K562 (cell line): ENCODE measurements at regions not wholly inside any gene's neighbourhood (a gene's known extent, or its start where the extent isn't known, plus 50 kb on each side); places are given as distances from the start of the nearest gene placed in this dataset.

Source experiments
- ATAC-seq: fragments of 200-7000 bp; cut with Tn5 transposase; 3 replicates; pipeline ENCODE4 v1.9.1; 2020; ENCODE audit warnings: moderate library complexity
- BruUV-seq: library from RNA; stranded (reverse); fragments of 400-500 nt; replicated peaks from 2 replicates; lab custom pipeline; 2021; lab: Mats Ljungman, UMichigan
- CTCF ChIA-PET: fragments of 300-600 bp; formaldehyde crosslinking; extraction: SDS; loops from one replicate; lab custom pipeline; 2021; ENCODE audit warnings: low intra/inter-chr PET ratio; lab: Yijun Ruan, JAX
- POLR2A ChIA-PET: fragments of 300-600, 350-650 bp; sonication (Branson Sonifier 250); formaldehyde crosslinking; extraction: SDS; loops from one replicate; lab custom pipeline; 2021; ENCODE audit warnings: antibody characterized with exemption, inconsistent platforms; lab: Yijun Ruan, JAX
- DNase-seq, 4 experiments: peaks; one replicate each; pipeline versions ENCODE4 v3.0.0 to v3.0.0-alpha.2; 2011 to 2018; ENCODE audit warnings: low spot score in 3 of 4, mixed read lengths in 3 of 4; ENCODE audit errors: extremely low read depth in 1 of 4
- FAIRE-seq: peaks from 2 replicates; lab custom pipeline; 2011; peaks lifted over from hg19 to GRCh38; lab: Jason Lieb, UNC
- H2AFZ ChIP-seq: 2 replicates; pipeline ENCODE4 v1.6.0; 2011; ENCODE audit warnings: low read depth, low read length, control low read depth, inconsistent platforms
- H3K27ac ChIP-seq: fragments of 200-600 bp; 3 replicates; pipeline ENCODE4 v1.8.0; 2011; ENCODE audit warnings: low read depth, mild to moderate bottlenecking, control low read depth, inconsistent platforms, low read length, moderate library complexity, mixed read lengths; ENCODE audit errors: extremely low read depth
- H3K27me3 ChIP-seq, 2 experiments: fragments of 300-600 bp in 1 of 2; 2 replicates in 1 of 2; 3 replicates in 1 of 2; pipeline versions ENCODE4 v1.6.0 to v1.8.0; 2011; ENCODE audit warnings: inconsistent platforms in 2 of 2, low read length in 2 of 2, mild to moderate bottlenecking in 1 of 2, mixed read lengths in 1 of 2, moderate library complexity in 1 of 2; ENCODE audit not compliant: control insufficient read depth in 2 of 2, insufficient read depth in 2 of 2
- H3K36me3 ChIP-seq: fragments of 300-600 bp; 3 replicates; pipeline ENCODE4 v1.8.0; 2011; ENCODE audit warnings: mild to moderate bottlenecking, low read length, inconsistent platforms; ENCODE audit not compliant: control insufficient read depth, insufficient read depth
- H3K4me1 ChIP-seq, 2 experiments: fragments of 200-600 bp in 1 of 2; replicated peaks in 1 of 2; 2 replicates in 1 of 2; 3 replicates in 1 of 2; pipeline versions ENCODE4 v1.5.1 to v1.8.0; 2011; ENCODE audit warnings: inconsistent platforms in 2 of 2, low read length in 2 of 2, mild to moderate bottlenecking in 1 of 2, mixed read lengths in 1 of 2, moderate library complexity in 1 of 2; ENCODE audit not compliant: control insufficient read depth in 2 of 2, insufficient read depth in 2 of 2
- H3K4me2 ChIP-seq: 2 replicates; pipeline ENCODE4 v1.6.1; 2011; ENCODE audit warnings: low read length, control low read depth, inconsistent platforms, mixed read lengths; ENCODE audit not compliant: insufficient read depth
- H3K4me3 ChIP-seq: fragments of 200-600 bp; sonication (generic), shearing (Covaris generic); 2 replicates; pipeline ENCODE4 v1.5.1; 2016; ENCODE audit warnings: control low read depth, inconsistent platforms
- H3K79me2 ChIP-seq: fragments of 200-600 bp; 3 replicates; pipeline ENCODE4 v1.8.0; 2011; ENCODE audit warnings: low read length, inconsistent platforms; ENCODE audit not compliant: control insufficient read depth, insufficient read depth
- H3K9ac ChIP-seq, 2 experiments: 2 replicates each; pipeline versions ENCODE4 v1.6.0 to v1.6.1; 2011; ENCODE audit warnings: low read depth in 2 of 2, low read length in 2 of 2, control low read depth in 1 of 2, inconsistent platforms in 1 of 2, mild to moderate bottlenecking in 1 of 2, mixed read lengths in 1 of 2; ENCODE audit not compliant: insufficient read depth in 1 of 2
- H3K9me1 ChIP-seq: one replicate; pipeline ENCODE4 v1.6.0; 2011; ENCODE audit warnings: inconsistent platforms, mild to moderate bottlenecking, low read length, moderate library complexity; ENCODE audit not compliant: control insufficient read depth, insufficient read depth
- H3K9me3 ChIP-seq: replicated peaks from 2 replicates; pipeline ENCODE4 v1.5.1; 2011; ENCODE audit warnings: low read depth, low read length, inconsistent platforms; ENCODE audit not compliant: control insufficient read depth, insufficient read depth
- H4K20me1 ChIP-seq: replicated peaks from 2 replicates; pipeline ENCODE4 v1.6.1; 2011; ENCODE audit warnings: low read length, inconsistent platforms, mixed read lengths; ENCODE audit not compliant: control insufficient read depth, insufficient read depth
- ARID1B ChIP-seq: fragments of 450-650 bp; IDR thresholded peaks from 2 replicates; pipeline ENCODE4 v1.6.1; 2016; ENCODE audit warnings: antibody characterized with exemption, mild to moderate bottlenecking, inconsistent platforms
- ATF7 ChIP-seq: fragments of 450-650 bp; IDR thresholded peaks from 2 replicates; pipeline ENCODE4 v1.7.1; 2014; ENCODE audit warnings: mild to moderate bottlenecking, moderate library complexity
- CREM ChIP-seq: IDR thresholded peaks from 2 replicates; pipeline ENCODE4 v1.6.1; 2014; ENCODE audit warnings: antibody characterized with exemption, low read depth
- EGR1 ChIP-seq: fragments of 450-650 bp; conservative IDR thresholded peaks from 2 replicates; pipeline ENCODE4 v1.6.1; 2017; ENCODE audit warnings: mild to moderate bottlenecking
- JUN ChIP-seq, 2 experiments: sonication (generic) in 1 of 2; formaldehyde crosslinking in 1 of 2; IDR thresholded peaks; 2 replicates each; pipeline versions ENCODE4 v1.6.1 to v1.8.0; 2012 to 2022; ENCODE audit warnings: borderline replicate concordance in 2 of 2, mild to moderate bottlenecking in 2 of 2, improper control_type of control experiment in 1 of 2, low read depth in 1 of 2, low read length in 1 of 2, missing genetic modification reagents in 1 of 2
- JUND ChIP-seq, 2 experiments: IDR thresholded peaks; 2 replicates in 1 of 2; 3 replicates in 1 of 2; pipeline ENCODE4 v1.6.1; 2011; ENCODE audit warnings: borderline replicate concordance in 2 of 2, low read depth in 2 of 2, low read length in 2 of 2, improper control_type of control experiment in 1 of 2, missing biosample characterization in 1 of 2, missing genetic modification characterization in 1 of 2, missing genetic modification reagents in 1 of 2
- WGBS: fragments of 100-300 bp; shearing (Covaris generic); methylation state at CpG from one replicate; pipeline ENCODE4 v1.1.6; 2016; ENCODE audit warnings: low coverage, mixed read lengths; ENCODE audit not compliant: insufficient coverage; ENCODE audit errors: missing lambda C conversion rate; 5-methylcytosine and 5-hydroxymethylcytosine counted together
- in situ Hi-C: fragments of 300-500 bp; cut with MboI; formaldehyde crosslinking; loops from 4 replicates; pipeline ENCODE4 v1.15.0; 2018; ENCODE audit warnings: inconsistent platforms, mixed read lengths
- intact Hi-C: fragments of 100-400 bp; cut with micrococcal nuclease; formaldehyde crosslinking; loops from 2 replicates; pipeline ENCODE4 v1.14.2; 2022
- TF ChIP-seq, protein P1 (sequence below), 2 experiments: fragments of 450-650 bp in 1 of 2; sonication (generic) in 1 of 2; formaldehyde crosslinking in 1 of 2; IDR thresholded peaks in 1 of 2; conservative IDR thresholded peaks in 1 of 2; 2 replicates each; pipeline versions ENCODE4 v1.6.1 to v1.8.1; 2016 to 2023; ENCODE audit warnings: mild to moderate bottlenecking in 2 of 2, moderate library complexity in 2 of 2, inconsistent platforms in 1 of 2, missing genetic modification reagents in 1 of 2
- TF ChIP-seq, protein P2 (sequence below), 2 experiments: fragments of 150-350 bp in 1 of 2; IDR thresholded peaks; 2 replicates each; pipeline ENCODE4 v1.6.1; 2012 to 2016; ENCODE audit warnings: low read depth in 2 of 2, low read length in 2 of 2, mild to moderate bottlenecking in 1 of 2, moderate library complexity in 1 of 2

DNA sequence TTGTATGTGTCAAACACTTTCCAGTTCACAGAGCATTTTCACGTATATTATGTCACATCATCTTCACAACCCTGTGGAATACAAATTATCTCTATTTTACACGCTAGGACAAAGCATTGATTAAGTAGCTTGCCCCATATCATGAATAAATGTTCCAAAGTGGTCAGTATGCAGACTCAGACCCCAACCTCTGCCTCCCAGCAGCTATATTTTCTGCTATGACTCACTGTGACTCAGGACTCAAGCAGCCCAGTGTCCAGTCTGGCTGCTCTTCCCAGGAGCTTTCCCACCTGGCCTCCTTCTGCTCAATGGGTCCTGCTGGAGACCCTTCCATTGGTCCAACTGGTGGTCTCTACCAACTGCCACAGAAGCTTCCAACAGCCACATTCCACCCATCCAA, 56.0 kb upstream of the RAP1A start (continued):
- TF ChIP-seq, protein P1, sequence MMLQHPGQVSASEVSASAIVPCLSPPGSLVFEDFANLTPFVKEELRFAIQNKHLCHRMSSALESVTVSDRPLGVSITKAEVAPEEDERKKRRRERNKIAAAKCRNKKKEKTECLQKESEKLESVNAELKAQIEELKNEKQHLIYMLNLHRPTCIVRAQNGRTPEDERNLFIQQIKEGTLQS (IDR thresholded peaks at IDR 0.05): peak; percentile 63
- TF ChIP-seq, protein P1 (CRISPR knock-in tag; conservative IDR thresholded peaks at IDR 0.05): no peak

DNA sequence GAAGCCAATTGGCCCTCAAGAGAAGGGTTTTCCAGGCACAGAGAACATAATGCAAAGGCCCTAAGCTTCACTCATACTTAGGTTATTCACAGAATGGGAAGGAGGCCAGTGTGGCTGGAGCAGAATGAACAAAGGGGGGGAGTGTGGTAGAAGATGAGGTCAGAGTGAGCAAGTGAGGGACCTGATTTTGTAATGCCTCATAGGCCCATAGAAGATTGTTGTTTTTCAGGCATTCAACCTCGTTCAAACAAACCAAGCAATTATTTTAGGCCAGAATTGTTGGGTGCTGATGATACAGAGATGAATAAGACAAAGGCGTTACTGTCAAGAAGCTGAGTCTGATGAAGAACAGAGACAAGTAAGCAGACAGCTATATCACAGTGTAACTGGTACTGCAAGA, 54.5 kb upstream of the RAP1A start:
- intact Hi-C loops: no loop called here
- Histone ChIP-seq H3K9me1 (no peaks in the 10 kb centered on the region), H3K27me3 (no peaks in the 10 kb centered on the region), H3K27ac (no peak overlapping the region), H3K9ac (no peak overlapping the region), H3K79me2 (no peaks in the 10 kb centered on the region), H3K4me1 (no peaks in the 10 kb centered on the region), H2AFZ (no peak overlapping the region), H3K36me3 (no peaks in the 10 kb centered on the region), H3K4me2 (no peak overlapping the region), H3K4me3 (no peak overlapping the region), H3K9me3 (no peaks in the 10 kb centered on the region), H4K20me1 (no peaks in the 10 kb centered on the region)
- TF ChIP-seq, protein P2, sequence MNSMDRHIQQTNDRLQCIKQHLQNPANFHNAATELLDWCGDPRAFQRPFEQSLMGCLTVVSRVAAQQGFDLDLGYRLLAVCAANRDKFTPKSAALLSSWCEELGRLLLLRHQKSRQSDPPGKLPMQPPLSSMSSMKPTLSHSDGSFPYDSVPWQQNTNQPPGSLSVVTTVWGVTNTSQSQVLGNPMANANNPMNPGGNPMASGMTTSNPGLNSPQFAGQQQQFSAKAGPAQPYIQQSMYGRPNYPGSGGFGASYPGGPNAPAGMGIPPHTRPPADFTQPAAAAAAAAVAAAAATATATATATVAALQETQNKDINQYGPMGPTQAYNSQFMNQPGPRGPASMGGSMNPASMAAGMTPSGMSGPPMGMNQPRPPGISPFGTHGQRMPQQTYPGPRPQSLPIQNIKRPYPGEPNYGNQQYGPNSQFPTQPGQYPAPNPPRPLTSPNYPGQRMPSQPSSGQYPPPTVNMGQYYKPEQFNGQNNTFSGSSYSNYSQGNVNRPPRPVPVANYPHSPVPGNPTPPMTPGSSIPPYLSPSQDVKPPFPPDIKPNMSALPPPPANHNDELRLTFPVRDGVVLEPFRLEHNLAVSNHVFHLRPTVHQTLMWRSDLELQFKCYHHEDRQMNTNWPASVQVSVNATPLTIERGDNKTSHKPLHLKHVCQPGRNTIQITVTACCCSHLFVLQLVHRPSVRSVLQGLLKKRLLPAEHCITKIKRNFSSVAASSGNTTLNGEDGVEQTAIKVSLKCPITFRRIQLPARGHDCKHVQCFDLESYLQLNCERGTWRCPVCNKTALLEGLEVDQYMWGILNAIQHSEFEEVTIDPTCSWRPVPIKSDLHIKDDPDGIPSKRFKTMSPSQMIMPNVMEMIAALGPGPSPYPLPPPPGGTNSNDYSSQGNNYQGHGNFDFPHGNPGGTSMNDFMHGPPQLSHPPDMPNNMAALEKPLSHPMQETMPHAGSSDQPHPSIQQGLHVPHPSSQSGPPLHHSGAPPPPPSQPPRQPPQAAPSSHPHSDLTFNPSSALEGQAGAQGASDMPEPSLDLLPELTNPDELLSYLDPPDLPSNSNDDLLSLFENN (IDR thresholded peaks at IDR 0.05; ENCODE audit: low read depth in 2 of 2, low read length in 2 of 2): no peak
- no peak for TF ChIP-seq CREM
- TF ChIP-seq ARID1B: peak; percentile 23; the same call in 1 of the 2 replicates
- TF ChIP-seq, protein P1 (IDR thresholded peaks at IDR 0.05): peak; percentile 74
- TF ChIP-seq, protein P1 (CRISPR knock-in tag; conservative IDR thresholded peaks at IDR 0.05): no peak
- 0 out of 2 replicates have a peak, but pooled peaks have one; percentile 46 for TF ChIP-seq JUN (IDR thresholded peaks at IDR 0.05; ENCODE audit: borderline replicate concordance, low read depth, low read length)
- TF ChIP-seq JUN (CRISPR knock-in tag; IDR thresholded peaks at IDR 0.05; ENCODE audit: borderline replicate concordance): no peak
- peak; percentile 56 for TF ChIP-seq EGR1
- TF ChIP-seq JUND (IDR thresholded peaks at IDR 0.05; ENCODE audit: borderline replicate concordance, low read depth, low read length): peak; percentile 23; the same call in 1 of the 2 replicates
- TF ChIP-seq JUND (tag; IDR thresholded peaks at IDR 0.05; ENCODE audit: borderline replicate concordance, low read depth, low read length): peak; percentile 51; the same call in 1 of the 3 replicates
- TF ChIP-seq ATF7: 0 out of 2 replicates have a peak, but pooled peaks have one; percentile 23
- ATAC-seq (no peak), FAIRE-seq (no peak), DNase-seq (peak in 1 of 4 experiments; percentile 31)
- no TSS peak for BruUV-seq
- ChIA-PET POLR2A (no interaction called here), CTCF (no interaction called here)
- in situ Hi-C loops: no loop called here
- 3% methylated on average over 2 of the region's 2 CpGs for WGBS
